PC-3 (cell line): ENCODE measurements at regions not wholly inside any gene's neighbourhood (a gene's known extent, or its start where the extent isn't known, plus 50 kb on each side); places are given as distances from the start of the nearest gene placed in this dataset.

Experiments used
- CTCF ChIP-seq: fragments of 300-600 bp; sonication (generic); conservative IDR thresholded peaks from 2 replicates; pipeline ENCODE4 v1.5.1; 2017; ENCODE audit warnings: antibody characterized with exemption, low read depth, mild to moderate bottlenecking, low read length
- EZH2 ChIP-seq: fragments of 300-600 bp; sonication (generic); IDR thresholded peaks from one replicate; pipeline ENCODE4 v1.6.1; 2017; ENCODE audit warnings: antibody characterized with exemption, mild to moderate bottlenecking, low read length; ENCODE audit not compliant: unreplicated experiment

- TF ChIP-seq EZH2 = no peak
- no peak for TF ChIP-seq CTCF
Measured at GRCh38 chr14:77988096-77988870, 181.9 kb upstream of the NRXN3 start.
